ENCODE measurements at regions not wholly inside any gene's neighbourhood (a gene's known extent, or its start where the extent isn't known, plus 50 kb on each side); places are given as distances from the start of the nearest gene placed in this dataset.

DNA sequence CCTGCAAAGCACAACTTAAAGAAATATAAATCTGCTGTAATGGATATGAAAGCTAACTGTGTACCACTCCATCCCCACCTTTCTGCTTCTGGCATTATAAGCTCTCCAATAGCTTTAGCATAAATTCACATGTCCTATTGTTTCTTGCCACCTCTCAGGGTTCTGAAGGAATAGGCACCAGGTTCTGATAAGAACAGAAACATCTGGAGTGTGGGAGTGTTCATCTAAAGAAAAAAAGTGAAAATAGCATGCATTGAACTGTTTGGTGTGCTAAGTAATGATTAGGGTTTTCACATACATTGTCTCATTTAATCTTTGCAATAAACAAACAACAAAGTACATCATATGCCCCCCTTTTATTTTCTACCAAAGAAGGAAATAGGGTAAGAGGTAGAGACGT, 72.3 kb downstream of the FAM76B start:
- DNase-seq: no peak

DNA sequence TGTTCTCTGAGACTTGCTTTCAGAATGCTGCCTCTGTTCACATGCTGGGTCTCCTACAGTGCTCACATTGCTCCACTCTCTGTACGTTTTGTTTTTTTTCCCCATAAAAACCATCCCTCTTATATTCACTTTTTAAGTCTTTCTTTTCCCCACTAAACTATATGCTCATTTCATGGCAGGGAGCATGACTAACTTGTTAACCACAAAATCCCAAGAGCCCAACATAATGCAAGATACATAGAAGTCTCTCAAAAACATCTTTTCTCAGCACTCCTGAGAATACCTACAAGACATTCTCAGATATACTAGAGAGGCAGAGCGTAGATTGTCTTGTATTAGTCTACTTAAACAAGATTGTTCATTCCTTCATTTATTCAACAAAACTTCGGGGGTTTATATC, 73.3 kb downstream of the FAM76B start:
- no peak for DNase-seq

DNA sequence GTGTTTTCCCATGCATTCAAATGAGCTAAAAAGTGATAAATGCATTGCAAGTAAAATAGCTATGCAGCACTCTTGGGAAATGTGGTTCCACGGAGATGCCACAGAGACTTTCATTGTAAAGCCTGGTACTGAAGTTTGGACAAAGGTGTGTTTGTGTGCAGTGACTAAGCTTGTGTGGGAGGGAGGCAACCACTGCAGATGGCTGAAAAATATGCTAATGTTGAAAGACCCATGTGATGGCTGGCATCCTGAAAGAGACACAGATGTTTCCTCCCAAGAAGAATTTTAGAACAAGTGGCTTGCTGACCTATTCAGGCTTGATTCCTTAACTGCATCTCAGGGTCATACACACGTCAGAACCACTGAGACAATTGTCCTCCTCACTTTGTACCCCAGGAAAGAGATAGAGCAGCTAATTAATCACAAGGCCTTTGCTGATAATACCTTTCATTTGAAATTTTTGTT, 73.8 kb downstream of the FAM76B start:
- DNase-seq: no peak

DNA sequence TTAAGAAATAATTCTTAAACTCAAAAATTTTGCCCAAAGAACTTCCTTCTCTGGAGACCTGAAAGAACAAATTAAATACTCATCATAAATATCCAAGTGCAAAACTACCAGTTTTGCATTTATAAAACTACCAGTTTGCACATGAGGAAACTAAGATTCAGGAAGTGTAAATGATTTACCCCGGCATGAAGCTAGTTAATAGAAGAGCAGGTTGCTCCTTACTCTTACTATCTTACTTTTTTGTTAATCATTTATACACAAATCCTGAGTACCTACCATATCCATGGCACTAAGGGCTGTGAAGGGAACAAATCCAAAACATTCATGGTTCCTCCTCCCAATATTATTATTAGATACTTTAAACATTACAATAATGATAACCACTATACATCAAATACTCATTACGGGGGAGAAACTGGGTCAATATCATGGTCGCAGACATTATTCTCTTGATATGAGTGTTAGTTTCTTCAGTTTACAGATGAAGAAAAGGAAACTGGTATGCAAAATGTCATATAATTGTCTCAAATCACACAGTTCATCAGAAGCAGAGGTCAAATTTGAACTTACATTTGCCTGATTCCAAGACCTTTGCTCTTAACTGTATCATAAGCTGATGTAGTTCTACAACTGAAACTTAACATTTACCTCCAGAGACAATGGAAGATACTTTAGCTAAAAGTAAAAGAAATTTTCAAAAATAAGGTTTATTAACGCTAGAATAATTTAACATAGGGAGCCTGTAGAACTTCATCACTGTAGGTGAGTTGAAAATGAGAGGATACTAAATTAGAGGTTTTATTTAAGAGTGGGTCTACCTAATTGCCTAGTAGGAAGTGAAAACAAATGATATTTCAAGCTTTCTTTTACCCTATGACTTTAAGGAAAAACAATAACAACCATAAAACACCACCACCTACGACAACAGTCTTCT, 74.5 kb downstream of the FAM76B start:
- DNase-seq: no peak

- DNase-seq: no peak
These were observed 76.2 kb downstream of the FAM76B start for GRCh38 chr11:95713428-95713827.

GRCh38 chr11:95711945-95712221, 77.7 kb downstream of the FAM76B start:
- DNase-seq: no peak

DNA sequence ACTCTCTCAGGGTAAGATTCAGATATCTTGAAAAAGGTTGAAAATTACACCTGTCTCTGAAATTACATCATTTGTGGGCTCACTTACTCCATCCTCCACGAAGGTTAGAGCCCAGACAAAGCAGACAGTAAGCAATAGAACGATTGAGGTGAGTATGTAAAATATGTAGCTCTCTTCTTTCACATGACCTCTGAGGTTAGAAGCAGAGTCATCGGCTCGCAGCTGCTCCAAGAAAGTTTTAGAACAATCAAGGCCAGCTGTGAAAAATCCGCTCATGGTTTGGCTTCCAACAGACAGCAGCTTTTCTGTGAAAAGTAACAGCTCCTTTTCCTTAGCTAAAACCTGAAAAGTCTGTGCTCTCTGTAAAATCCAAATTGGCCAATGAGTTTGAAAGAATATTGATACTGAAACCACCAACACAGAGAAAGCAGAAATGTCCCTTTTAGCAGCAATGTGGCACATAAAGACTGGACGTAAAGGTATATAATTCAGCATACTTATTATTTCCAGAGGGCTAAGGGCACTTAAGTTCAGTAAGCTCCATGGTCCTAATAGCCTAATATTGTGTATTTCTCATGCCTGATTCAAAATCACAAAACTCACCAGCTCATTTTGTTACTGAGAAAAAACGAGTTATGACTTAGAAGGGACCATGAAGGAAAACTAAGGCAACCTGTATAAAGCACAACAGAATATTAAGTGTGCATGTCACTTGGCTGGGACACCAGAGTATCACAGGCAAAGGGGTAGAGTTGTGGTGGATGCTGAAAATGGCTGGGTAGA, 78.2 kb downstream of the FAM76B start:
- DNase-seq: no peak

DNA sequence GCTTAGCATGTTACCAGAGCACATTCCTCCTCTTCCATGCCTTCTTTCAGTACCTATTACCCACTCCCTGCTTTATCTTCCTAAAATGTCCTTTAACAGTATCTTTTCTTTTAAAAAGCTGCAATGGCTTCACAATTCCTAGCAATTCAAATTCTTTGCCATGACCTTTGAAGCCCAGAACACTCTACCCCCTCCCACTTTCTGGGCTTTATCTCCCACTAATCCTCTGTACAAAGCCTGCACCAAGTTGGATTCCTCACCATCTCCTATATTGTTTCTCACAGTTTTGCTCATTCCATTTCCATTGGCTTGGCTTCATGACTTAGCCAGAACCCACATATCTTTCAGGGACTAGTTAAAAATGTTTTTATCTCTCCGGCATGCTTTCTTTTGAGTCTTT, 80.9 kb downstream of the FAM76B start:
- DNase-seq: no peak

GRCh38 chr11:95706974-95707387, 82.6 kb downstream of the FAM76B start:
- DNase-seq: no peak

DNA sequence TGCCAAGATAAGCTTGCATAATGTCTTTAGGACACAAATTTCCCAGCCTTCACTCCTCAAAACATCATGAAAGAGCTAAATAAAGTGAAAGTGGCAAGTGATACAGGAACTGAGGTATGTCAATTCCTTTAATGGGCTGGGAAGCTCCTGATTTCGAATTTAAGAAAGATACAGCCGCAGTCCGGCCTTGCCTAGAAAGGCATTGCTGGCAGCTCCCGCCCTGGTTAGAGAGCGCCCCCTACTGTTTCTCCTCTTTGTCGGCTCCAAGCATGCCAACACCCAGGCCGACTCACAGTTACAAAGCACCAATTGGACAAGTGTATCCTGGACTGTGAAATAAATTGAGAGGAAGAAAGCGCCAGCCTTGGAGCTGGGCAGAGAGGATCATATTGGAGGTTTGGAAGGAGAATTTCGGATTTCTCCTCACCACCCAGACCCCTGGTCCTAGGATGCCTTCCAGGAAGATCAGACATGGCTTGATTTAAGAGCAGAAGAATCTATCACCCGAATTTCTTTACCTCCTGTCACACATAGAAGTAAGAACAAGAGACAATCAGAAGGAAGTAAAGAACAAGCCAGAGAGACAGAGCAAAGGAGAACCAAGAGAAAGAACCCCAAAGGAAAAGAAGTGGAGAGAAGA, 84.0 kb downstream of the FAM76B start:
- DNase-seq: peak; percentile 42

GRCh38 chr11:95704865-95705264, 84.7 kb downstream of the FAM76B start:
- DNase-seq: no peak

GRCh38 chr11:95703049-95703448, 86.5 kb downstream of the FAM76B start:
- DNase-seq: no peak

DNA sequence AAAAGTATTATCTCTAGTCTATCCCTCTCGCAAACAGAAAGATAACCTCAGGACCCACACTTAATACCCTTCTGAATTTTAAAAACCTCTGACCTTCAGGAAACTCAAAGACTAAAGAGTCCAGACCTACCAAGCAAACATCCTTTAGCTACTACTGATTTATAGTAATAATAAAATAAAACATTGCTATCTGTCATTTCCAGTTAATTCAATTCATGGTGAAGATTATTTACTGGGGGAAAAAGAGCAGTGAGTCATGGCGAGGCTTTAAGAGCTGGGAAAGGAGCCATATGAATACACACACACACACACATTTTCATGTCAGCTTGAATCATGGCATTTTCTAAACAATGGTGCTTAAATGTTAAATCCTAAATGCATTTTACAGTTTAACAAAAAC, 87.1 kb downstream of the FAM76B start:
- no peak for DNase-seq

DNA sequence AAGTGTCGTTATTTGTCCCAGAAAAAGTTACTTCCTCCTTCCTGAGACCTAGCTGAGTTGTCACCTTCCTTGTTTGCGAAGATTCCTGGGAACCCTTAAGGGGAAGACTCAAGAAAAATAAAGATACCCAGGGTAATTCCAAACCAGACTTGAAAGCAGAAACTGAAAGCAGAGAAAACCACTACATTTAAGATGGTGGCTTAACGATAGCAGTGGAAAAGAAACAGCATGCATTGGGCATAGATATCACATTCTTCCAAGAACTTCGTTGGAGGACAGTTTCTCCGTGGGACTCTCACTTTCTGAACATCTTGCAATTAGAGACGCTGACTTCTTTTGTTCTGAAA, 89.1 kb downstream of the FAM76B start:
- no peak for DNase-seq

- no peak for DNase-seq
These were observed 89.7 kb downstream of the FAM76B start for GRCh38 chr11:95699631-95700470.

GRCh38 chr11:95698676-95699557, 90.7 kb downstream of the FAM76B start:
- DNase-seq: no peak

GRCh38 chr11:95697614-95698408, 91.8 kb downstream of the FAM76B start:
- no peak for DNase-seq

DNA sequence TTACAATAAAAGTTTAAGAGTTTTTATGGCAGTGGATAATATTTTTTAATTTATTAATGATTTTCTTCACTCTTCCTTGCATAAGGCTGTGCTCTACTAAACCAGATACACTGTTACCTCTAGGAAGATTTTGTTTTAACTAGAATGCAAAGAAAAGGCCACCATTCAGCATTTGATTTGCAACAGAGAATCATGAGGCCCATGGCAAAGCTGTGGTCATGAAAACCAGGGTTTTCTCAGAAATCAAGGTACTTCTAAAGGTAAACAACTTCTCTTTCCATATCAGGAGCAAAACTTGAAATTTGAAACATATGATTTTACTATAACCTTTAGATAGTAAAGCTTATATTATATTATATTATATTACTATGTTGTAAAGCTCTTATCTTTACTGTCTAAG, 94.4 kb downstream of the FAM76B start:
- no peak for DNase-seq

DNA sequence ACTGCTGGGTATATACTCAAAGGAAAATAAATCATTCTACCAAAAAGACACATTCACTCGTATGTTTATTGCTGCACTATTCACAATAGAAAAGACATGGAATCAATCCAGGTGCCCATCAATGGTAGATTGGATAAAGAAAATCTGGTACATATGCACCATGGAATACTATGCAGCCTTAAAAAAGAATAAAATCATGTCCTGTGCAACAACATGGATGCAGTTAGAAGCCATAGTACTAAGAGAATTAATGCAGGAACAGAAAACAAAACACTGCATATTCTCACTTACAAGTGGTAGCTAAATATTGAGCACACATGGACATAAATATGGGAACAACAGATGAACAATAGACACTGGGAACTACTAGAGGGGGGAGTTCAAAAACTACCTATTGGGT, 96.3 kb downstream of the FAM76B start:
- DNase-seq: no peak

DNA sequence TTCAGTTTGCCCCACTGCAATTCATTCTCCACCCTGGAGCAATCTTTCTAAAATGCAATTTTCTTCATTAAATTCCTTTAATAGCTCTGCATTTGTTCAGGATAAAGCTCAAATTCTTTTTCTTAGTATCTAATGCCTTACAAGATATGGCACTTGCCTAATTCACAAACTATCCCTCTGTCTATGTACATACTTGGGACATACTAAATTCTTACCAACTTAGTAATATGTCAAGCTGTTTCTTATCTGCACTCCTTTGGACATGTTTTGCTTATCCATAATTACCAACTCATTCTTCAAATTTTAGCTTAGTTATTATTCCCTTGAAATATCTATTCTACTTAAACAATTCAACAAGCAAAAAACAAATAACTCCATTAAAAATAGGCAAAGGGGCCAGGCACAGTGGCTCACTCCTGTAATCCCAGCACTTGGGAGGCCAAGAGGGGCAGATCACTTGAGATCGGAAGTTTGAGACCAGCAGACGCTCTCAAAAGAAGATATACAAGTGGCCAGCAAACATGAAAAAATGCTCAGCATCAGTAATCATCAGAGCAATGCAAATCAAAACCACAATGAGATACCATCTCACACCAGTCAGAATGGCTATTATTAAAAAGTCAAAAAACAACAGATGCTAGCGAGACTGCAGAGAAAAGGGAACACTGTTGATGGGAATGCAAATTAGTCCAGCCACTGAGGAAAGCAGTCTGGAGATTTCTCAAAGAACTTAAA, 96.9 kb downstream of the FAM76B start:
- no peak for DNase-seq

All from NCI-H510A (cell line).